Endothelial cell of umbilical vein (primary cell): ENCODE measurements at regions not wholly inside any gene's neighbourhood (a gene's known extent, or its start where the extent isn't known, plus 50 kb on each side); places are given as distances from the start of the nearest gene placed in this dataset.
"Not testable (repeated sequence)": the region's sequence is repeated elsewhere in the genome, so short reads cannot be mapped to it uniquely, and the experiment has no call there.

Experiments used
- BruUV-seq: library from RNA; stranded (reverse); fragments of 400-500 nt; replicated peaks from 2 replicates; lab custom pipeline; 2021; lab: Mats Ljungman, UMichigan
- CTCF ChIA-PET: fragments of 300-600, 350-600 bp; sonication (Branson Sonifier 250); formaldehyde crosslinking; loops from one replicate; lab custom pipeline; 2021; ENCODE audit warnings: antibody characterized with exemption, inconsistent platforms; lab: Charles Lee
- POLR2A ChIA-PET: fragments of 300-600, 350-600 bp; sonication (Branson Sonifier 250); formaldehyde crosslinking; loops from one replicate; lab custom pipeline; 2021; ENCODE audit warnings: antibody characterized with exemption, inconsistent platforms; lab: Charles Lee
- DNase-seq: peaks from one replicate; pipeline ENCODE4 v3.0.0-alpha.2; 2011; ENCODE audit warnings: low read depth, low spot score
- FAIRE-seq: peaks from 2 replicates; lab custom pipeline; 2011; peaks lifted over from hg19 to GRCh38; lab: Jason Lieb, UNC
- H2AFZ ChIP-seq: 2 replicates; pipeline ENCODE4 v1.6.0; 2012; ENCODE audit warnings: low read depth, low read length, control low read depth, inconsistent platforms
- H3K27ac ChIP-seq: 2 replicates; pipeline ENCODE4 v1.5.1; 2011; ENCODE audit warnings: low read depth, mild to moderate bottlenecking, control low read depth, low read length, moderate library complexity; ENCODE audit not compliant: insufficient read depth
- H3K27me3 ChIP-seq, 2 experiments: 2 replicates each; pipeline versions ENCODE4 v1.6.0 to v1.6.1; 2011; ENCODE audit warnings: low read length in 2 of 2, mixed read lengths in 1 of 2; ENCODE audit not compliant: control insufficient read depth in 2 of 2, insufficient read depth in 2 of 2
- H3K36me3 ChIP-seq, 2 experiments: 2 replicates in 1 of 2; 3 replicates in 1 of 2; pipeline ENCODE4 v1.5.1; 2011; ENCODE audit warnings: low read length in 2 of 2, mild to moderate bottlenecking in 1 of 2, moderate library complexity in 1 of 2; ENCODE audit not compliant: control insufficient read depth in 2 of 2, insufficient read depth in 2 of 2; ENCODE audit errors: extremely low read depth in 1 of 2
- H3K4me1 ChIP-seq: 3 replicates; pipeline ENCODE4 v1.5.1; 2011; ENCODE audit warnings: mild to moderate bottlenecking, low read length; ENCODE audit not compliant: control insufficient read depth, insufficient read depth; ENCODE audit errors: extremely low read depth
- H3K4me2 ChIP-seq: 2 replicates; pipeline ENCODE4 v1.6.1; 2011; ENCODE audit warnings: low read length, control low read depth, mixed read lengths; ENCODE audit not compliant: insufficient read depth
- H3K4me3 ChIP-seq, 3 experiments: fragments of 200-600 bp in 1 of 3; sonication (generic), shearing (Covaris generic) in 1 of 3; replicated peaks in 1 of 3; 2 replicates each; pipeline ENCODE4 v1.5.1; 2011 to 2016; ENCODE audit warnings: control low read depth in 3 of 3, low read length in 3 of 3, mild to moderate bottlenecking in 2 of 3, inconsistent platforms in 1 of 3, low read depth in 1 of 3, moderate library complexity in 1 of 3; ENCODE audit not compliant: insufficient read depth in 1 of 3
- H3K79me2 ChIP-seq: 2 replicates; pipeline ENCODE4 v1.6.0; 2012; ENCODE audit warnings: low read length, inconsistent platforms; ENCODE audit not compliant: control insufficient read depth, insufficient read depth
- H3K9ac ChIP-seq: replicated peaks from 2 replicates; pipeline ENCODE3; 2011; ENCODE audit warnings: low read length, control low read depth; ENCODE audit not compliant: insufficient read depth; ENCODE audit errors: extremely low read depth
- H3K9me1 ChIP-seq: replicated peaks from 3 replicates; pipeline ENCODE4 v1.6.0; 2011; ENCODE audit warnings: mild to moderate bottlenecking, low read length; ENCODE audit not compliant: control insufficient read depth, insufficient read depth; ENCODE audit errors: extremely low read depth
- H3K9me3 ChIP-seq: replicated peaks from 2 replicates; pipeline ENCODE4 v1.5.1; 2012; ENCODE audit warnings: low read length, inconsistent platforms; ENCODE audit not compliant: control insufficient read depth, insufficient read depth
- H4K20me1 ChIP-seq: replicated peaks from 2 replicates; pipeline ENCODE3; 2011; ENCODE audit warnings: mild to moderate bottlenecking, low read length; ENCODE audit not compliant: control insufficient read depth, insufficient read depth; ENCODE audit errors: extremely low read depth
- EZH2 ChIP-seq: IDR thresholded peaks from 2 replicates; pipeline ENCODE4 v1.6.1; 2012; ENCODE audit warnings: borderline replicate concordance, low read depth, mild to moderate bottlenecking, moderate library complexity, low read length, inconsistent platforms; ENCODE audit not compliant: severe bottlenecking
- FOS ChIP-seq: IDR thresholded peaks from 2 replicates; pipeline ENCODE4 v1.6.1; 2011; ENCODE audit warnings: mild to moderate bottlenecking, low read length, moderate library complexity, borderline replicate concordance; ENCODE audit not compliant: insufficient read depth
- MYC ChIP-seq: IDR thresholded peaks from one replicate; pipeline ENCODE4 v1.6.1; 2011; ENCODE audit warnings: mild to moderate bottlenecking, low read depth, low read length
- POLR2A ChIP-seq: IDR thresholded peaks from 2 replicates; pipeline ENCODE4 v1.6.1; 2012; ENCODE audit warnings: low read depth, mild to moderate bottlenecking, control low read depth, low read length
- POLR2AphosphoS5 ChIP-seq: IDR thresholded peaks from 2 replicates; pipeline ENCODE4 v1.6.1; 2012; ENCODE audit warnings: low read depth, mild to moderate bottlenecking, control low read depth, low read length, moderate library complexity; ENCODE audit not compliant: insufficient read depth
- dilution Hi-C: fragments of 300-500 bp; cut with MboI; formaldehyde crosslinking; loops from one replicate; pipeline ENCODE4 v1.15.0; 2019; ENCODE audit warnings: low sequenced_read_pairs; ENCODE audit not compliant: extremely low pct_ligation_motif_present
- intact Hi-C: fragments of 100-400 bp; cut with micrococcal nuclease; formaldehyde crosslinking; loops from one replicate; pipeline ENCODE4 v1.10.0; 2022
- TF ChIP-seq, protein P1 (sequence below): IDR thresholded peaks from 2 replicates; pipeline ENCODE4 v1.6.1; 2011; ENCODE audit not compliant: insufficient read depth, insufficient read length
- TF ChIP-seq, protein P2 (sequence below), 2 donors: IDR thresholded peaks; 1 replicate in 1 of 2; 2 replicates in 1 of 2; pipeline ENCODE4 v1.5.1; 2011; ENCODE audit warnings: low read length in 2 of 2, mild to moderate bottlenecking in 2 of 2, moderate library complexity in 2 of 2, control low read depth in 1 of 2, inconsistent platforms in 1 of 2, low read depth in 1 of 2; ENCODE audit not compliant: insufficient read depth in 1 of 2; ENCODE audit errors: extremely low read depth in 1 of 2

DNA sequence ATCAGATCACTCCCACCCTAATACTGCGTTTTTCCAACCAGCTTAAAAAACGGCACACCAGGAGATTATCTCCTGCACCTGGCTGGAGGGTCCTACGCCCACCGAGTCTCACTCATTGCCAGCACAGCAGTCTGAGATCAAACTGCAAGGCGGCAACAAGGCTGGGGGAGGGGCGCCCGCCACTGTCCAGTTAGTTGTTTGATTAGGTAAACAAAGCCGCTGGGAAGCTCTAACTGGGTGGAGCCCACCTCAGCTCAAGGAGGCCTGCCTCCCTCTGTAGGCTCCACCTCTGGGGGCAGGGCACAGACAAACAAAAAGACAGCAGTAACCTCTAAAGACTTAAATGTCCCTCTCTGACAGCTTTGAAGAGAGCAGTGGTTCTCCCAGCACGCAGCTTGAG, 463.0 kb upstream of the CADM1 start:
- H4K20me1 ChIP-seq, POLR2A ChIA-PET, H3K9ac ChIP-seq, H3K79me2 ChIP-seq, BruUV-seq, H3K9me1 ChIP-seq, dilution Hi-C loops, CTCF ChIA-PET, H3K27me3 ChIP-seq, FAIRE-seq, DNase-seq, intact Hi-C loops, H3K4me1 ChIP-seq, H3K27ac ChIP-seq, H3K36me3 ChIP-seq, H3K9me3 ChIP-seq, H3K4me3 ChIP-seq, H2AFZ ChIP-seq, H3K4me2 ChIP-seq: not testable (repeated sequence)

DNA sequence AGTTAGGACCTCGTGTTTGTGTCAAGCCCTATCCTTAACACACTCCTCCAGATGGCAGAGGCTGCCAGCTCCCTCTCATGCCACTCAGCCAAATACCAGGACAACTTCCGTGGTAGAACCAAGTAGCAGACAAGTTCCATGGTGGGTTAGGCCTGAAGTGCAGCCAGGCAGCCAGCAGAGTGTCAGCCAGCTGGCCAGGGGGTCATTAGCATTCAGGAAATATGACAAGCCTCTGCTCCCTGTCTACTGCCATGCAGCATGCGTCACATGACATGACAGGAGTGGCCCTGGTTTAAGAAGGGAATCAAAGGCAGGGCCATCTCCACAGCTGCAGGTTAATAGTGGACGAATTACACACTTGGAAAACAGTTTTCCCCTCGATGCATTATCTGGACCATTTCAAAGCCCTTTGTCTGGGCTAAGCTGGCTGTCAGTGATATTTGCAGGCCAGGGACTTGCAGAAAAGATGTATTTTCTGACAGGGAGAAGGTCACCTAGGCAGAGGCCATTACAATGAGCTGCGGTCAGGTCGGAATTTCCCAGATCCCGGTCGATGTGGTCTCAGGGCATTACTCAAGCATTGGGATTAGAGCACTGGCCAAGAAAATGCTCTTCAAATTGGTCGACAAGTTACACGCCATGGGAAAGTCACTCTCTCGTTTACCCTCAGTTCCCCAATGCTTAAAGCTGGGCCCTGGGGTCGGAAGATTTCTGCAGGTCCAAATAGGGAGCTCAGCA, 461.7 kb upstream of the CADM1 start:
- Histone ChIP-seq H3K4me3 (no peak overlapping the region), H3K4me2 (no peak overlapping the region), H3K9me3 (no peaks in the 10 kb centered on the region), H2AFZ (no peak overlapping the region), H3K4me1 (no peaks in the 10 kb centered on the region), H3K9ac (no peak overlapping the region), H4K20me1 (no peaks in the 10 kb centered on the region), H3K79me2 (no peaks in the 10 kb centered on the region), H3K27ac (no peak overlapping the region), H3K9me1 (no peaks in the 10 kb centered on the region), H3K36me3 (no peaks in the 10 kb centered on the region), H3K27me3 (no peaks in the 10 kb centered on the region)
- dilution Hi-C loops (no loop called here), intact Hi-C loops (no loop called here)
- TF ChIP-seq FOS = no peak
- TF ChIP-seq, protein P1, sequence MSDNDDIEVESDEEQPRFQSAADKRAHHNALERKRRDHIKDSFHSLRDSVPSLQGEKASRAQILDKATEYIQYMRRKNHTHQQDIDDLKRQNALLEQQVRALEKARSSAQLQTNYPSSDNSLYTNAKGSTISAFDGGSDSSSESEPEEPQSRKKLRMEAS = no peak
- no peak for TF ChIP-seq MYC
- no peak for TF ChIP-seq POLR2A
- TF ChIP-seq, protein P2, sequence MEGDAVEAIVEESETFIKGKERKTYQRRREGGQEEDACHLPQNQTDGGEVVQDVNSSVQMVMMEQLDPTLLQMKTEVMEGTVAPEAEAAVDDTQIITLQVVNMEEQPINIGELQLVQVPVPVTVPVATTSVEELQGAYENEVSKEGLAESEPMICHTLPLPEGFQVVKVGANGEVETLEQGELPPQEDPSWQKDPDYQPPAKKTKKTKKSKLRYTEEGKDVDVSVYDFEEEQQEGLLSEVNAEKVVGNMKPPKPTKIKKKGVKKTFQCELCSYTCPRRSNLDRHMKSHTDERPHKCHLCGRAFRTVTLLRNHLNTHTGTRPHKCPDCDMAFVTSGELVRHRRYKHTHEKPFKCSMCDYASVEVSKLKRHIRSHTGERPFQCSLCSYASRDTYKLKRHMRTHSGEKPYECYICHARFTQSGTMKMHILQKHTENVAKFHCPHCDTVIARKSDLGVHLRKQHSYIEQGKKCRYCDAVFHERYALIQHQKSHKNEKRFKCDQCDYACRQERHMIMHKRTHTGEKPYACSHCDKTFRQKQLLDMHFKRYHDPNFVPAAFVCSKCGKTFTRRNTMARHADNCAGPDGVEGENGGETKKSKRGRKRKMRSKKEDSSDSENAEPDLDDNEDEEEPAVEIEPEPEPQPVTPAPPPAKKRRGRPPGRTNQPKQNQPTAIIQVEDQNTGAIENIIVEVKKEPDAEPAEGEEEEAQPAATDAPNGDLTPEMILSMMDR (IDR thresholded peaks at IDR 0.05; ENCODE audit: extremely low read depth in 1 of 2, insufficient read depth in 1 of 2, low read depth in 1 of 2, low read length in 2 of 2) = no peak
- no peak for TF ChIP-seq EZH2
- no peak for TF ChIP-seq POLR2AphosphoS5
- DNase-seq (no peak), FAIRE-seq (no peak)
- BruUV-seq = no TSS peak
- ChIA-PET POLR2A (no interaction called here), CTCF (no interaction called here)
